Panc1 (cell line): ENCODE measurements at regions not wholly inside any gene's neighbourhood (a gene's known extent, or its start where the extent isn't known, plus 50 kb on each side); places are given as distances from the start of the nearest gene placed in this dataset.

Experiments used
- CTCF ChIP-seq: fragments of 450-650 bp; IDR thresholded peaks from 2 replicates; pipeline ENCODE4 v1.5.1; 2017; ENCODE audit warnings: mild to moderate bottlenecking
- POLR2AphosphoS5 ChIP-seq: IDR thresholded peaks from 2 replicates; pipeline ENCODE4 v1.6.1; 2012; ENCODE audit warnings: mild to moderate bottlenecking, low read depth, low read length, moderate library complexity
- SIN3A ChIP-seq: IDR thresholded peaks from 2 replicates; pipeline ENCODE4 v1.6.1; 2012; ENCODE audit warnings: low read depth, mild to moderate bottlenecking, low read length, moderate library complexity, borderline replicate concordance; ENCODE audit not compliant: insufficient read depth

DNA sequence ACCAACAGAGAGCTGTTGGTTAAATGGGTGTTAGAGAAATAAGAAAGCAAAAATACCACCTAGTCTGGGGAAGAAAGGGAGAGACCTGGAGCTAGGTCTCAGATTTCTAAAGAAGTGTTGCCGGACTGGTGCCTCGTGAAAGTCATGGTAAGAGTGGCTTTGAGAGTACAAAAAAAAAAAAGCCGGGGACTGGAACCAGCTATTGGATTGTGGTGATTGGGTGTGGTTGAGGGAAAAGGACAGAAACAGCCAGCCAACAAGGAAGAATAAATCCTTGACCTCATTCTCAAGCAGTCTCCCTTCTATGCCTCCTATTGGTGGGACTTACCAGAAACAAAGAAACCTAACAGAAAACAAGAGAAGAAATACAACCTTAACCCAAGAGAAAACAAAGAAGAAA is 346.4 kb upstream of the KCNMB2 start:
- no peak for TF ChIP-seq CTCF
- TF ChIP-seq POLR2AphosphoS5, result no peak
- no peak for TF ChIP-seq SIN3A
